ENCODE measurements at regions not wholly inside any gene's neighbourhood (a gene's known extent, or its start where the extent isn't known, plus 50 kb on each side); places are given as distances from the start of the nearest gene placed in this dataset.

DNA sequence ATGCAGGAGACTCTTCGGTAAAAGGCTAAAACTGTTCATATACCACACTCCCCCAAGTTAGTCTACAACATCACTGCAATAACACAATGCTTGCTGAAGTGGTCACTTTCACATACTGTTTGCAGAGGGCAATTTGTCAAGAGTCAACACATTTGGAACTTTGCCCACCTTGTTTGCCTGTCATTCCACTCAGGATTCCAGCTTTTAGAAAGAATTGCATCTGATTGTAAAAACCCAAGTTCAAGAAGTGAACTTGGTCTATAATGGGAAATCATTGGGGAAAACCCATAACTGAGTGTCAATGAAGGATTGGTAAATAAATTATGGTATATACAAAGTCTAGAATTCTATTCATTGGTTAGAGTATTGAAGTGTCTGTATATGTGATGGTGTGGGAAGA, 120.5 kb downstream of the GADD45G start:
- intact Hi-C loops (cut with micrococcal nuclease) = no loop called here
- peaks cover 1% of the 10 kb centered on the region for H3K27me3 Mint-ChIP-seq
- POLR2A ChIA-PET = interaction anchor here (0.8 kb wide), 1 partner anchor 28 kb away, joined by 3 read pairs; no protein-coding TSS in a partner anchor
- no peaks in the 10 kb centered on the region for H3K36me3 Mint-ChIP-seq (ENCODE audit: low read depth)
- DNase-seq = no peak
- ATAC-seq = no peak
- no peak for TF ChIP-seq CTCF (IDR thresholded peaks at IDR 0.05)
- H3K27ac Mint-ChIP-seq = no peak overlapping the region
- H3K4me3 Mint-ChIP-seq = no peak overlapping the region
- CTCF ChIA-PET = interaction anchor here (1.4 kb wide), 1 partner anchor 123 kb away, joined by 6 read pairs; no protein-coding TSS in a partner anchor
- no peaks in the 10 kb centered on the region for H3K4me1 Mint-ChIP-seq (ENCODE audit: low read depth)
- H3K9me3 Mint-ChIP-seq = peaks cover 1% of the 10 kb centered on the region

- peaks cover under 1% of the 10 kb centered on the region for H3K9me3 Mint-ChIP-seq
- no peaks in the 10 kb centered on the region for H3K27me3 Mint-ChIP-seq
- H3K27ac Mint-ChIP-seq = no peak overlapping the region
- ChIA-PET POLR2A (no interaction called here), CTCF (interaction anchor here (1.9 kb wide), 1 partner anchor 132 kb away, joined by 6 read pairs; no protein-coding TSS in a partner anchor)
- no peak overlapping the region for H3K4me3 Mint-ChIP-seq
- H3K4me1 Mint-ChIP-seq (ENCODE audit: low read depth) = peaks cover 2% of the 10 kb centered on the region
- intact Hi-C loops (cut with micrococcal nuclease) = no loop called here
- ATAC-seq (no peak), DNase-seq (no peak)
- no peak for TF ChIP-seq CTCF (IDR thresholded peaks at IDR 0.05)
- H3K36me3 Mint-ChIP-seq (ENCODE audit: low read depth) = no peaks in the 10 kb centered on the region
Observed at GRCh38 chr9:89729954-89730530, 125.2 kb downstream of the GADD45G start.

GRCh38 chr9:89730715-89731114, 125.9 kb downstream of the GADD45G start:
- CTCF ChIA-PET = interaction anchor here (1.4 kb wide), 1 partner anchor 16 kb away, joined by 3 read pairs; no protein-coding TSS in a partner anchor
- TF ChIP-seq CTCF (IDR thresholded peaks at IDR 0.05) = no peak
- Mint-ChIP-seq H3K4me3 (no peak overlapping the region), H3K36me3 (ENCODE audit: low read depth) (no peaks in the 10 kb centered on the region), H3K9me3 (no peaks in the 10 kb centered on the region), H3K27ac (no peak overlapping the region), H3K27me3 (no peaks in the 10 kb centered on the region), H3K4me1 (ENCODE audit: low read depth) (peaks cover 2% of the 10 kb centered on the region)
- no peak for ATAC-seq
- POLR2A ChIA-PET = interaction anchor here (1.2 kb wide), 1 partner anchor 126 kb away, joined by 3 read pairs; the partner anchor contains the start of gene GADD45G
- intact Hi-C loops (cut with micrococcal nuclease) = no loop called here
- DNase-seq = no peak

- no peaks in the 10 kb centered on the region for H3K9me3 Mint-ChIP-seq
- peaks cover 2% of the 10 kb centered on the region for H3K4me1 Mint-ChIP-seq (ENCODE audit: low read depth)
- POLR2A ChIA-PET = interaction anchor here (0.6 to 1.9 kb wide), 4 partner anchors 9 to 127 kb away, joined by 3 to 5 read pairs (median 3); partner anchors contain the start of gene GADD45G
- H3K27me3 Mint-ChIP-seq = no peaks in the 10 kb centered on the region
- H3K4me3 Mint-ChIP-seq = no peak overlapping the region
- ATAC-seq = peak; percentile 27
- H3K36me3 Mint-ChIP-seq (ENCODE audit: low read depth) = no peaks in the 10 kb centered on the region
- DNase-seq = no peak
- no peak overlapping the region for H3K27ac Mint-ChIP-seq
- no peak for TF ChIP-seq CTCF (IDR thresholded peaks at IDR 0.05)
- intact Hi-C loops (cut with micrococcal nuclease) = no loop called here
- CTCF ChIA-PET = interaction anchor here (1.4 kb wide), 1 partner anchor 17 kb away, joined by 3 read pairs; no protein-coding TSS in a partner anchor
Observed at GRCh38 chr9:89731262-89732182, 126.7 kb downstream of the GADD45G start.

All from activated CD8-positive, alpha-beta T cell treated with anti-CD3 and anti-CD28 coated beads for 36 hours (primary cell).